GM12878 (cell line): ENCODE measurements at regions not wholly inside any gene's neighbourhood (a gene's known extent, or its start where the extent isn't known, plus 50 kb on each side); places are given as distances from the start of the nearest gene placed in this dataset.

Experiments used
- CHD2 ChIP-seq: IDR thresholded peaks from 2 replicates; pipeline ENCODE4 v1.6.1; 2011; ENCODE audit warnings: low read depth, low read length, improper control_type of control experiment, borderline replicate concordance
- CTCF ChIP-seq, 3 experiments: IDR thresholded peaks in 2 of 3; conservative IDR thresholded peaks in 1 of 3; 2 replicates each; pipeline ENCODE4 v1.5.1; 2011; ENCODE audit warnings: low read depth in 3 of 3, low read length in 3 of 3, mild to moderate bottlenecking in 3 of 3, control low read depth in 2 of 3, moderate library complexity in 2 of 3, inconsistent platforms in 1 of 3, mixed read lengths in 1 of 3; ENCODE audit not compliant: control insufficient read depth in 2 of 3, insufficient read depth in 1 of 3; ENCODE audit errors: extremely low read depth in 1 of 3
- POLR2AphosphoS5 ChIP-seq: IDR thresholded peaks from 2 replicates; pipeline ENCODE4 v1.6.1; 2011; ENCODE audit warnings: mild to moderate bottlenecking, low read length, inconsistent platforms
- SREBF2 ChIP-seq: IDR thresholded peaks from 2 replicates; pipeline ENCODE4 v1.6.1; 2012; ENCODE audit warnings: mild to moderate bottlenecking, low read length

- no peak for TF ChIP-seq CTCF (IDR thresholded peaks at IDR 0.05 in 2 of 3, conservative IDR thresholded peaks at IDR 0.05 in 1 of 3; ENCODE audit: control insufficient read depth in 2 of 3, extremely low read depth in 1 of 3, insufficient read depth in 1 of 3, low read depth in 3 of 3, low read length in 3 of 3)
- no peak for TF ChIP-seq CHD2
- TF ChIP-seq SREBF2, result no peak
- TF ChIP-seq POLR2AphosphoS5, result no peak
These were observed 744.8 kb downstream of the REEP3 start for GRCh38 chr10:64265961-64266360.
